B cell (primary cell): ENCODE measurements at regions not wholly inside any gene's neighbourhood (a gene's known extent, or its start where the extent isn't known, plus 50 kb on each side); places are given as distances from the start of the nearest gene placed in this dataset.

Source experiments
- ATAC-seq: fragments of 200-7000 bp; cut with Tn5 transposase; one replicate; pipeline ENCODE4 v1.10.0; 2021; ENCODE audit warnings: low read depth, mild to moderate bottlenecking, moderate number of reproducible peaks, moderate library complexity
- CTCF ChIA-PET: fragments of 350-600 bp; sonication (Branson Sonifier 250); formaldehyde crosslinking; loops from one replicate; lab custom pipeline; 2021; ENCODE audit warnings: antibody characterized with exemption, inconsistent platforms; lab: Charles Lee
- POLR2A ChIA-PET: fragments of 350-600 bp; sonication (Branson Sonifier 250); formaldehyde crosslinking; loops from one replicate; lab custom pipeline; 2021; ENCODE audit warnings: antibody characterized with exemption; lab: Charles Lee
- DNase-seq: peaks from one replicate; pipeline ENCODE4 v3.0.0; 2013
- H2AFZ ChIP-seq: 2 replicates; pipeline ENCODE4 v1.6.1; 2012; ENCODE audit warnings: mild to moderate bottlenecking, low read depth, low read length; ENCODE audit not compliant: insufficient read depth, poor library complexity, severe bottlenecking
- H3K27ac ChIP-seq, 2 donors: 1 replicate in 1 of 2; 2 replicates in 1 of 2; pipeline ENCODE4 v1.5.1; 2012 to 2013; ENCODE audit warnings: low read length in 2 of 2, mild to moderate bottlenecking in 2 of 2, moderate library complexity in 1 of 2
- H3K27me3 ChIP-seq, 4 experiments: fragments of 200-600 bp in 1 of 4; sonication (generic) in 1 of 4; replicated peaks in 1 of 4; 1 replicate in 2 of 4; 2 replicates in 2 of 4; pipeline versions ENCODE4 v1.6.1 to v1.7.0; 2013 to 2016; ENCODE audit warnings: low read length in 3 of 4, mild to moderate bottlenecking in 2 of 4, mixed read lengths in 1 of 4, moderate library complexity in 1 of 4; ENCODE audit not compliant: insufficient read depth in 4 of 4, control insufficient read depth in 3 of 4; ENCODE audit errors: control extremely low read depth in 1 of 4
- H3K36me3 ChIP-seq, 2 experiments: replicated peaks in 1 of 2; 1 replicate in 1 of 2; 2 replicates in 1 of 2; pipeline versions ENCODE4 v1.6.1 to v1.7.1; 2013; ENCODE audit warnings: low read length in 1 of 2; ENCODE audit not compliant: insufficient read depth in 2 of 2, control insufficient read depth in 1 of 2; ENCODE audit errors: control extremely low read depth in 1 of 2, extremely low read depth in 1 of 2
- H3K4me1 ChIP-seq, 2 donors: fragments of 200-600 bp in 1 of 2; sonication (generic) in 1 of 2; 1 replicate in 1 of 2; 2 replicates in 1 of 2; pipeline versions ENCODE4 v1.5.1 to v1.6.1; 2013 to 2017; ENCODE audit warnings: low read length in 2 of 2; ENCODE audit not compliant: control insufficient read depth in 2 of 2, insufficient read depth in 2 of 2
- H3K4me2 ChIP-seq: replicated peaks from 2 replicates; pipeline ENCODE3; 2012; ENCODE audit warnings: mild to moderate bottlenecking, low read depth, low read length; ENCODE audit not compliant: poor library complexity, severe bottlenecking
- H3K4me3 ChIP-seq, 5 experiments: fragments of 200-600 bp in 1 of 5; sonication (generic) in 1 of 5; 1 replicate in 3 of 5; 2 replicates in 2 of 5; pipeline versions ENCODE4 v1.5.1 to v1.7.0; 2011 to 2016; ENCODE audit warnings: low read length in 4 of 5, mild to moderate bottlenecking in 4 of 5, low read depth in 2 of 5, control low read depth in 1 of 5, moderate library complexity in 1 of 5; ENCODE audit not compliant: insufficient read depth in 1 of 5; ENCODE audit errors: control extremely low read depth in 1 of 5, extremely low read depth in 1 of 5
- H3K79me2 ChIP-seq: fragments of 200-600 bp; sonication (generic); one replicate; pipeline ENCODE4 v1.6.0; 2016; ENCODE audit warnings: low read length; ENCODE audit not compliant: control insufficient read depth, insufficient read depth
- H3K9ac ChIP-seq: fragments of 200-600 bp; sonication (generic); 2 replicates; pipeline ENCODE4 v1.6.1; 2017; ENCODE audit warnings: mild to moderate bottlenecking, low read length, moderate library complexity
- H3K9me3 ChIP-seq, 3 donors: one replicate each; pipeline versions ENCODE4 v1.6.1 to v1.7.1; 2013; ENCODE audit warnings: low read length in 2 of 3; ENCODE audit not compliant: control insufficient read depth in 2 of 3, insufficient read depth in 1 of 3; ENCODE audit errors: control extremely low read depth in 1 of 3
- H4K20me1 ChIP-seq: 2 replicates; pipeline ENCODE4 v1.6.0; 2012; ENCODE audit warnings: mild to moderate bottlenecking, low read length; ENCODE audit not compliant: insufficient read depth, control insufficient read depth, poor library complexity, severe bottlenecking
- H3K27ac Mint-ChIP-seq: one replicate; pipeline ENCODE4 v1.8.0; 2021; ENCODE audit warnings: mixed read lengths
- H3K27me3 Mint-ChIP-seq: one replicate; pipeline ENCODE4 v1.8.0; 2021; ENCODE audit warnings: mixed read lengths
- H3K4me1 Mint-ChIP-seq: one replicate; pipeline ENCODE4 v1.8.0; 2021; ENCODE audit warnings: mixed read lengths
- H3K4me3 Mint-ChIP-seq: one replicate; pipeline ENCODE4 v1.8.0; 2021; ENCODE audit warnings: mixed read lengths
- H3K9me3 Mint-ChIP-seq: one replicate; pipeline ENCODE4 v1.8.0; 2022; ENCODE audit warnings: mixed read lengths; ENCODE audit not compliant: insufficient read depth
- CTCF ChIP-seq: fragments of 200-600 bp; IDR thresholded peaks from one replicate; pipeline ENCODE4 v1.8.0; 2022; ENCODE audit warnings: antibody characterized with exemption, mild to moderate bottlenecking
- EZH2 ChIP-seq: IDR thresholded peaks from 2 replicates; pipeline ENCODE4 v1.6.1; 2012; ENCODE audit warnings: borderline replicate concordance, low read depth, mild to moderate bottlenecking, moderate library complexity, low read length; ENCODE audit not compliant: insufficient read depth, poor library complexity, severe bottlenecking
- whole genome bisulfite sequencing: methylation state at CpG from one replicate; pipeline ENCODE4 v1.1.5; 2013; ENCODE audit warnings: missing lambda C conversion rate; ENCODE audit not compliant: insufficient coverage; 5-methylcytosine and 5-hydroxymethylcytosine counted together
- intact Hi-C: fragments of 100-400 bp; cut with micrococcal nuclease; formaldehyde crosslinking; loops from one replicate; pipeline ENCODE4 v1.10.0; 2022

GRCh38 chr12:25894759-25895158 lies 63.7 kb upstream of the RASSF8 start:
- Histone ChIP-seq H3K79me2 (no peaks in the 10 kb centered on the region), H3K27ac (no peak overlapping the region), H3K9ac (no peak overlapping the region), H4K20me1 (no peaks in the 10 kb centered on the region), H2AFZ (no peak overlapping the region), H3K4me1 (no peaks in the 10 kb centered on the region), H3K27me3 (no peaks in the 10 kb centered on the region), H3K36me3 (no peaks in the 10 kb centered on the region), H3K9me3 (peaks cover 1 to 5% (median 4%) of the 10 kb centered on the region in 3 donors), H3K4me2 (no peak overlapping the region), H3K4me3 (no peak overlapping the region)
- Mint-ChIP-seq H3K4me3 (no peak overlapping the region), H3K9me3 (peaks cover 2% of the 10 kb centered on the region), H3K4me1 (no peaks in the 10 kb centered on the region), H3K27ac (no peak overlapping the region), H3K27me3 (peaks cover 6% of the 10 kb centered on the region)
- ATAC-seq (no peak), DNase-seq (no peak)
- intact Hi-C loops = no loop called here
- POLR2A ChIA-PET = no interaction called here
- CTCF ChIA-PET = no interaction called here
- WGBS = 83% methylated on average over 3 of the region's 3 CpGs
- TF ChIP-seq CTCF = no peak
- no peak for TF ChIP-seq EZH2

- peaks cover 1 to 5% (median 4%) of the 10 kb centered on the region in 3 donors for H3K9me3 ChIP-seq
- H3K4me3 ChIP-seq = no peak overlapping the region
- H3K79me2 ChIP-seq = no peaks in the 10 kb centered on the region
- Mint-ChIP-seq H3K4me3 (no peak overlapping the region), H3K9me3 (peaks cover 2% of the 10 kb centered on the region), H3K27ac (no peak overlapping the region), H3K27me3 (peaks cover 9% of the 10 kb centered on the region), H3K4me1 (no peaks in the 10 kb centered on the region)
- no peak for DNase-seq
- intact Hi-C loops = no loop called here
- no peak overlapping the region for H3K27ac ChIP-seq
- CTCF ChIA-PET = no interaction called here
- no peak for ATAC-seq
- H4K20me1 ChIP-seq = no peaks in the 10 kb centered on the region
- TF ChIP-seq EZH2 (no peak), CTCF (no peak)
- WGBS = 16% methylated on average over 2 of the region's 2 CpGs
- H3K4me2 ChIP-seq = no peak overlapping the region
- no peaks in the 10 kb centered on the region for H3K4me1 ChIP-seq
- H2AFZ ChIP-seq = no peak overlapping the region
- POLR2A ChIA-PET = no interaction called here
- H3K9ac ChIP-seq = no peak overlapping the region
- H3K36me3 ChIP-seq = no peaks in the 10 kb centered on the region
- no peaks in the 10 kb centered on the region for H3K27me3 ChIP-seq
Measured at GRCh38 chr12:25896981-25897380, 61.5 kb upstream of the RASSF8 start.
